PFSK-1 (cell line): ENCODE measurements at regions not wholly inside any gene's neighbourhood (a gene's known extent, or its start where the extent isn't known, plus 50 kb on each side); places are given as distances from the start of the nearest gene placed in this dataset.

Experiments used
- POLR2AphosphoS5 ChIP-seq: IDR thresholded peaks from 2 replicates; pipeline ENCODE4 v1.6.1; 2012; ENCODE audit warnings: low read depth, mild to moderate bottlenecking, control low read depth, low read length, moderate library complexity
- TAF1 ChIP-seq: IDR thresholded peaks from 2 replicates; pipeline ENCODE4 v1.6.1; 2012; ENCODE audit warnings: low read length, control low read depth, borderline replicate concordance; ENCODE audit not compliant: insufficient read depth
- TF ChIP-seq, protein P1 (sequence below), 2 experiments: IDR thresholded peaks; 2 replicates each; pipeline versions ENCODE4 v1.6.1 to v1.8.0; 2011 to 2012; ENCODE audit warnings: low read depth in 2 of 2, low read length in 2 of 2, control low read depth in 1 of 2, inconsistent platforms in 1 of 2, mild to moderate bottlenecking in 1 of 2, moderate library complexity in 1 of 2; ENCODE audit not compliant: insufficient read depth in 1 of 2

DNA sequence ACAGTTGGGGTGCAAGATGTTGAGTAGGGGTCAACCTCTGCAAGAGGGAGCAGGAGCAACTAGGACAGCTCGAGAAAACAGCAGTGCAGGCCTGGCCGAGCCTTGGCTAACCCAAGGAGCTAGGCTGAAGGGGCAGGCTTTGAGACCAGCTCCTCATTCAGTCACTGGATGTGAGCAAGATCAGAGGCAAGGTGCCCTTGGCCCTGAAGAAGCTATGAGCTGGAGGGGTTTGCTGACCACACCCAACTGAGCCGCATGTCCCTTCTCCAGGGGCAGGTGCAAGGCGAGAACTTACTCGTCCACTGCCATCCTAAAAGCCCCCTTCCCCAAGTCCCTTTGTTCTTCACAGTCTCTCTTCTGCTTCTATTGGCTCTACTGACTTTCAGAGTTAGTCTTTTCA is 126.1 kb upstream of the UBL3 start:
- no peak for TF ChIP-seq POLR2AphosphoS5
- TF ChIP-seq, protein P1, sequence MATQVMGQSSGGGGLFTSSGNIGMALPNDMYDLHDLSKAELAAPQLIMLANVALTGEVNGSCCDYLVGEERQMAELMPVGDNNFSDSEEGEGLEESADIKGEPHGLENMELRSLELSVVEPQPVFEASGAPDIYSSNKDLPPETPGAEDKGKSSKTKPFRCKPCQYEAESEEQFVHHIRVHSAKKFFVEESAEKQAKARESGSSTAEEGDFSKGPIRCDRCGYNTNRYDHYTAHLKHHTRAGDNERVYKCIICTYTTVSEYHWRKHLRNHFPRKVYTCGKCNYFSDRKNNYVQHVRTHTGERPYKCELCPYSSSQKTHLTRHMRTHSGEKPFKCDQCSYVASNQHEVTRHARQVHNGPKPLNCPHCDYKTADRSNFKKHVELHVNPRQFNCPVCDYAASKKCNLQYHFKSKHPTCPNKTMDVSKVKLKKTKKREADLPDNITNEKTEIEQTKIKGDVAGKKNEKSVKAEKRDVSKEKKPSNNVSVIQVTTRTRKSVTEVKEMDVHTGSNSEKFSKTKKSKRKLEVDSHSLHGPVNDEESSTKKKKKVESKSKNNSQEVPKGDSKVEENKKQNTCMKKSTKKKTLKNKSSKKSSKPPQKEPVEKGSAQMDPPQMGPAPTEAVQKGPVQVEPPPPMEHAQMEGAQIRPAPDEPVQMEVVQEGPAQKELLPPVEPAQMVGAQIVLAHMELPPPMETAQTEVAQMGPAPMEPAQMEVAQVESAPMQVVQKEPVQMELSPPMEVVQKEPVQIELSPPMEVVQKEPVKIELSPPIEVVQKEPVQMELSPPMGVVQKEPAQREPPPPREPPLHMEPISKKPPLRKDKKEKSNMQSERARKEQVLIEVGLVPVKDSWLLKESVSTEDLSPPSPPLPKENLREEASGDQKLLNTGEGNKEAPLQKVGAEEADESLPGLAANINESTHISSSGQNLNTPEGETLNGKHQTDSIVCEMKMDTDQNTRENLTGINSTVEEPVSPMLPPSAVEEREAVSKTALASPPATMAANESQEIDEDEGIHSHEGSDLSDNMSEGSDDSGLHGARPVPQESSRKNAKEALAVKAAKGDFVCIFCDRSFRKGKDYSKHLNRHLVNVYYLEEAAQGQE (IDR thresholded peaks at IDR 0.05; ENCODE audit: insufficient read depth in 1 of 2, low read depth in 2 of 2, low read length in 2 of 2): no peak
- no peak for TF ChIP-seq TAF1
